IPS DF 6.9 (cell line): ENCODE measurements at regions not wholly inside any gene's neighbourhood (a gene's known extent, or its start where the extent isn't known, plus 50 kb on each side); places are given as distances from the start of the nearest gene placed in this dataset.

Source experiments
- DNase-seq: peaks from one replicate; pipeline ENCODE4 v3.0.0-alpha.2; 2013; ENCODE audit warnings: low read depth, low spot score
- H3K27ac ChIP-seq: one replicate; pipeline ENCODE4 v1.5.1; 2013; ENCODE audit warnings: low read length, control low read depth
- H3K27me3 ChIP-seq: 2 replicates; pipeline ENCODE4 v1.6.1; 2013; ENCODE audit warnings: mild to moderate bottlenecking, low read length; ENCODE audit not compliant: control insufficient read depth, insufficient read depth
- H3K36me3 ChIP-seq: 2 replicates; pipeline ENCODE4 v1.6.1; 2013; ENCODE audit warnings: low read length; ENCODE audit not compliant: control insufficient read depth, insufficient read depth
- H3K4me1 ChIP-seq: 2 replicates; pipeline ENCODE4 v1.6.1; 2013; ENCODE audit warnings: low read length; ENCODE audit not compliant: control insufficient read depth, insufficient read depth
- H3K4me3 ChIP-seq: 2 replicates; pipeline ENCODE4 v1.5.1; 2013; ENCODE audit warnings: mild to moderate bottlenecking, low read length
- H3K9me3 ChIP-seq: 2 replicates; pipeline ENCODE4 v1.6.1; 2013; ENCODE audit warnings: low read length, inconsistent platforms; ENCODE audit not compliant: control insufficient read depth, insufficient read depth
- WGBS: extraction: QIAGEN DNeasy Blood & Tissue Kit; methylation state at CpG from one replicate; pipeline ENCODE4 v1.1.7; 2013; ENCODE audit warnings: mixed read lengths, missing lambda C conversion rate; ENCODE audit not compliant: insufficient read length, insufficient coverage; 5-methylcytosine and 5-hydroxymethylcytosine counted together

- Histone ChIP-seq H3K27me3 (no peaks in the 10 kb centered on the region), H3K4me3 (no peak overlapping the region), H3K36me3 (no peaks in the 10 kb centered on the region), H3K4me1 (no peaks in the 10 kb centered on the region), H3K27ac (no peak overlapping the region), H3K9me3 (no peaks in the 10 kb centered on the region)
- WGBS: no CpG with 5 or more reads among the region's 4 CpGs
- DNase-seq: no peak
Observed at GRCh38 chr10:61099756-61100155, 155.8 kb upstream of the RHOBTB1 start.

- no peaks in the 10 kb centered on the region for H3K9me3 ChIP-seq
- no peak overlapping the region for H3K4me3 ChIP-seq
- DNase-seq: no peak
- WGBS: no CpG with 5 or more reads among the region's 1 CpG
- H3K36me3 ChIP-seq: no peaks in the 10 kb centered on the region
- no peak overlapping the region for H3K27ac ChIP-seq
- no peaks in the 10 kb centered on the region for H3K27me3 ChIP-seq
- no peaks in the 10 kb centered on the region for H3K4me1 ChIP-seq
Observed at GRCh38 chr10:61098966-61099365, 155.0 kb upstream of the RHOBTB1 start.

GRCh38 chr10:61097026-61097425, 153.0 kb upstream of the RHOBTB1 start:
- Histone ChIP-seq H3K27ac (no peak overlapping the region), H3K4me1 (no peaks in the 10 kb centered on the region), H3K27me3 (no peaks in the 10 kb centered on the region), H3K4me3 (no peak overlapping the region), H3K9me3 (no peaks in the 10 kb centered on the region), H3K36me3 (no peaks in the 10 kb centered on the region)
- no CpG with 5 or more reads among the region's 1 CpG for WGBS
- no peak for DNase-seq

GRCh38 chr10:61096056-61096455, 152.1 kb upstream of the RHOBTB1 start:
- Histone ChIP-seq H3K4me1 (no peaks in the 10 kb centered on the region), H3K4me3 (no peak overlapping the region), H3K27me3 (no peaks in the 10 kb centered on the region), H3K27ac (no peak overlapping the region), H3K36me3 (no peaks in the 10 kb centered on the region), H3K9me3 (no peaks in the 10 kb centered on the region)
- no peak for DNase-seq
- WGBS: no CpG with 5 or more reads among the region's 1 CpG

- no CpG with 5 or more reads among the region's 1 CpG for WGBS
- DNase-seq: no peak
- Histone ChIP-seq H3K9me3 (no peaks in the 10 kb centered on the region), H3K27ac (no peak overlapping the region), H3K4me3 (no peak overlapping the region), H3K36me3 (no peaks in the 10 kb centered on the region), H3K27me3 (no peaks in the 10 kb centered on the region), H3K4me1 (no peaks in the 10 kb centered on the region)
Observed at GRCh38 chr10:61091531-61091930, 147.5 kb upstream of the RHOBTB1 start.

GRCh38 chr10:61089251-61089650, 145.3 kb upstream of the RHOBTB1 start:
- H3K36me3 ChIP-seq: no peaks in the 10 kb centered on the region
- H3K9me3 ChIP-seq: no peaks in the 10 kb centered on the region
- WGBS: no CpG with 5 or more reads among the region's 1 CpG
- H3K4me3 ChIP-seq: no peak overlapping the region
- H3K27me3 ChIP-seq: no peaks in the 10 kb centered on the region
- no peak for DNase-seq
- no peak overlapping the region for H3K27ac ChIP-seq
- H3K4me1 ChIP-seq: no peaks in the 10 kb centered on the region

GRCh38 chr10:61084493-61084892, 140.5 kb upstream of the RHOBTB1 start:
- DNase-seq: no peak
- Histone ChIP-seq H3K27ac (no peak overlapping the region), H3K4me1 (no peaks in the 10 kb centered on the region), H3K36me3 (no peaks in the 10 kb centered on the region), H3K9me3 (no peaks in the 10 kb centered on the region), H3K4me3 (no peak overlapping the region), H3K27me3 (no peaks in the 10 kb centered on the region)

- Histone ChIP-seq H3K27me3 (no peaks in the 10 kb centered on the region), H3K9me3 (no peaks in the 10 kb centered on the region), H3K4me1 (no peaks in the 10 kb centered on the region), H3K27ac (no peak overlapping the region), H3K4me3 (no peak overlapping the region), H3K36me3 (no peaks in the 10 kb centered on the region)
- DNase-seq: no peak
- WGBS: no CpG with 5 or more reads among the region's 2 CpGs
Observed at GRCh38 chr10:61081301-61081700, 137.3 kb upstream of the RHOBTB1 start.

- WGBS: no CpG with 5 or more reads among the region's 3 CpGs
- no peak for DNase-seq
- H3K36me3 ChIP-seq: no peaks in the 10 kb centered on the region
- no peaks in the 10 kb centered on the region for H3K4me1 ChIP-seq
- H3K4me3 ChIP-seq: no peak overlapping the region
- no peaks in the 10 kb centered on the region for H3K27me3 ChIP-seq
- H3K27ac ChIP-seq: no peak overlapping the region
- H3K9me3 ChIP-seq: no peaks in the 10 kb centered on the region
Observed at GRCh38 chr10:61078542-61079275, 134.7 kb upstream of the RHOBTB1 start.

GRCh38 chr10:61076572-61077114, 132.7 kb upstream of the RHOBTB1 start:
- no peak overlapping the region for H3K27ac ChIP-seq
- no peaks in the 10 kb centered on the region for H3K36me3 ChIP-seq
- WGBS: no CpG with 5 or more reads among the region's 1 CpG
- no peaks in the 10 kb centered on the region for H3K9me3 ChIP-seq
- H3K27me3 ChIP-seq: no peaks in the 10 kb centered on the region
- H3K4me3 ChIP-seq: no peak overlapping the region
- DNase-seq: no peak
- no peaks in the 10 kb centered on the region for H3K4me1 ChIP-seq

- DNase-seq: no peak
- WGBS: no CpG with 5 or more reads among the region's 2 CpGs
- Histone ChIP-seq H3K4me1 (no peaks in the 10 kb centered on the region), H3K27ac (no peak overlapping the region), H3K4me3 (no peak overlapping the region), H3K36me3 (no peaks in the 10 kb centered on the region), H3K9me3 (no peaks in the 10 kb centered on the region), H3K27me3 (no peaks in the 10 kb centered on the region)
Observed at GRCh38 chr10:61073391-61073790, 129.4 kb upstream of the RHOBTB1 start.
